Esophagus squamous epithelium (tissue), 4 donors: ENCODE measurements at regions not wholly inside any gene's neighbourhood (a gene's known extent, or its start where the extent isn't known, plus 50 kb on each side); places are given as distances from the start of the nearest gene placed in this dataset.

Source experiments
- POLR2A ChIP-seq, 4 donors: fragments of 450-650 bp; IDR thresholded peaks; one replicate each; pipeline ENCODE4 v1.6.1; 2017; ENCODE audit warnings: antibody characterized with exemption in 4 of 4, mild to moderate bottlenecking in 4 of 4, moderate library complexity in 3 of 4
- TF ChIP-seq, protein P1 (sequence below), 6 experiments: fragments of 450-650 bp in 4 of 6; fragments of 200-600 bp in 2 of 6; sonication (generic) in 2 of 6; IDR thresholded peaks; one replicate each; pipeline ENCODE4 v1.5.1; 2016 to 2019; ENCODE audit warnings: antibody characterized with exemption in 6 of 6, mild to moderate bottlenecking in 4 of 6, moderate library complexity in 4 of 6

- TF ChIP-seq, protein P1, sequence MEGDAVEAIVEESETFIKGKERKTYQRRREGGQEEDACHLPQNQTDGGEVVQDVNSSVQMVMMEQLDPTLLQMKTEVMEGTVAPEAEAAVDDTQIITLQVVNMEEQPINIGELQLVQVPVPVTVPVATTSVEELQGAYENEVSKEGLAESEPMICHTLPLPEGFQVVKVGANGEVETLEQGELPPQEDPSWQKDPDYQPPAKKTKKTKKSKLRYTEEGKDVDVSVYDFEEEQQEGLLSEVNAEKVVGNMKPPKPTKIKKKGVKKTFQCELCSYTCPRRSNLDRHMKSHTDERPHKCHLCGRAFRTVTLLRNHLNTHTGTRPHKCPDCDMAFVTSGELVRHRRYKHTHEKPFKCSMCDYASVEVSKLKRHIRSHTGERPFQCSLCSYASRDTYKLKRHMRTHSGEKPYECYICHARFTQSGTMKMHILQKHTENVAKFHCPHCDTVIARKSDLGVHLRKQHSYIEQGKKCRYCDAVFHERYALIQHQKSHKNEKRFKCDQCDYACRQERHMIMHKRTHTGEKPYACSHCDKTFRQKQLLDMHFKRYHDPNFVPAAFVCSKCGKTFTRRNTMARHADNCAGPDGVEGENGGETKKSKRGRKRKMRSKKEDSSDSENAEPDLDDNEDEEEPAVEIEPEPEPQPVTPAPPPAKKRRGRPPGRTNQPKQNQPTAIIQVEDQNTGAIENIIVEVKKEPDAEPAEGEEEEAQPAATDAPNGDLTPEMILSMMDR (IDR thresholded peaks at IDR 0.05) = no peak
- no peak for TF ChIP-seq POLR2A (IDR thresholded peaks at IDR 0.05)
Measured at GRCh38 chr9:14451949-14452348, 138.0 kb upstream of the NFIB start.
